Fibroblast of pulmonary artery (primary cell): ENCODE measurements at regions not wholly inside any gene's neighbourhood (a gene's known extent, or its start where the extent isn't known, plus 50 kb on each side); places are given as distances from the start of the nearest gene placed in this dataset.
A peak's percentile ranks its signal among the peaks of the same experiment; 100 is the strongest.

ENCODE experiments used
- DNase-seq: peaks from one replicate; pipeline ENCODE4 v3.0.0-alpha.2; 2010; ENCODE audit warnings: low read depth
- H3K4me3 ChIP-seq: replicated peaks from 2 replicates; pipeline ENCODE4 v1.5.1; 2011; ENCODE audit warnings: low read depth, mild to moderate bottlenecking, control low read depth, low read length, moderate library complexity
- CTCF ChIP-seq: IDR thresholded peaks from 2 replicates; pipeline ENCODE4 v1.5.1; 2011; ENCODE audit warnings: mild to moderate bottlenecking, control low read depth, low read length, inconsistent platforms; ENCODE audit errors: missing control alignments

DNA sequence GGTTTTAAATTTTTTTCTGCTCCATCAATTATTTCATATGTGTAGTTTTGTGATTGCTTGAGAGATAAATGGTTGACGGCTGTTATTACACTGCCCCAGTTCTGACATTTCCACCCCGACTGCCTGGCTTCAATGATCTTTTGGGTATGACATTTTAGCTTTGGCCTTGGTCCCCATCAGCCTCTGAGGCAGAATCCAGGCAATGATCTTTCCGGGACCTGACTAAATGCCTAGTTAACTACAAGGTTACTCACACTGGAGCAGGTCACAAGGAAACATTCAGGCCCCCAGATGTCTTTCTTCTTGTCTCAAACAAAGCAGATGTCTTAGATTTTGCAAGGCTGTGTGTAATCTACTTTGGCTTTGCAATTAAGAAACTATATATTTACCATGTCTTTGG is 61.1 kb upstream of the TMCO5A start:
- TF ChIP-seq CTCF, result no peak
- H3K4me3 ChIP-seq, result no peak overlapping the region
- DNase-seq, result peak; percentile 39

DNA sequence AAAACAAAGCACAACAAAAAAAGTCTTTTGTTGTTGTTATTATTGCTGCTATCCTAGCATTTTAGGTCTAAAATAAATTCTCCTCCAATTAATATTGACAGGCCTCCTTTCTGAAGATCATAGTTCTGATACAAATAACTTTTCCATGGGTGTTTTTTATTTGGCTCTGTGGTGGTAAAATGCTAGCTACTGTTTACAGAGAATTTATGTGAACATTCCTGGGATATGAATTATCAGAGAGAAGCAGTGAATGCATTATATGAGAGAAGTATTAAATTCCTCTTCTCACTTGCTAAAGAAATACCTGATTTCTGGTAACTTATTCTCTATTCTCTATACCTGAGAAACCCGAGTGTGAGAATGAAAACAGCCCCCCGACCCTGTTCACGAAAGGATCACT is 57.5 kb upstream of the TMCO5A start:
- no peak overlapping the region for H3K4me3 ChIP-seq
- no peak for TF ChIP-seq CTCF
- no peak for DNase-seq

- peak; percentile 89 for DNase-seq
- no peak for TF ChIP-seq CTCF
- H3K4me3 ChIP-seq, result no peak overlapping the region
These were observed 56.3 kb upstream of the TMCO5A start for GRCh38 chr15:37877851-37878741.

DNA sequence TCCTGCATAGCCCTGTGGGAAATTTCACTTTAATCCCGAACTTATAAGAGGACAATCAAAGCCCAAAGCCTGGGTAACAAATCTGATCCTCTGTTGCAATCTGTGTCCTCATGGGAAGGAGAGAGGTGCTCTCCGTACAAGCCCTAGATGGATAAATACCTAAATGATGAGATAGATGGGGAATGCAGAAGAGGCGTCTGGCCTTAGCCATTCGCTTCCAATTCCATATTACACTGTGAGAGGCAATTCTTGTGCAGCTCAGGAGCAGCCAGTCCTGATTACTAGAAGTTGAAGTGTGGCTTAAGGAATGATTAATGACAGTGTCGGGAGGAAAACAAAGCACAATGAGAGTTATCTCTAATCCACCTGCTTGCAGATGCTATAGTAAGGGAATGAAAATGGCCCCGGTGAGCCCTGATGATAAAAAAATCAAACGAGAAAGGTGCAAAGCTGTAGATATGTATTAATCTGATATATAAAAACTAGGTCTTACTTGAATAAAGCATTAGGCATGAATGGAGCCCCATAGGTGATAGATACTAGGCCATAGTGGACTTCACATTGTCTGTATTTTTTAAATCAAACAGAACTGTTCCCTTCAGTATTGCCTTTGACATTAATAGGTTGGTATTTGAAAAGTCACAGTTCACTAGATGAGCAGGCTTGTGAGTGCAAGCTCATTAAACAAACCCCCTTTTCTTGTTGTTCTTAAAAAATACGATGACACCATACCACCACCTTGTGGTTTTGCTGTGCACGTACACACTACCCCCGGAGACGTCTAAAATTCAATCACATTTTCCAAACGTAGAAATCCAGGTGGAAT is 54.2 kb upstream of the TMCO5A start:
- no peak overlapping the region for H3K4me3 ChIP-seq
- peak; percentile 86 for TF ChIP-seq CTCF
- DNase-seq, result peak; percentile 82

DNA sequence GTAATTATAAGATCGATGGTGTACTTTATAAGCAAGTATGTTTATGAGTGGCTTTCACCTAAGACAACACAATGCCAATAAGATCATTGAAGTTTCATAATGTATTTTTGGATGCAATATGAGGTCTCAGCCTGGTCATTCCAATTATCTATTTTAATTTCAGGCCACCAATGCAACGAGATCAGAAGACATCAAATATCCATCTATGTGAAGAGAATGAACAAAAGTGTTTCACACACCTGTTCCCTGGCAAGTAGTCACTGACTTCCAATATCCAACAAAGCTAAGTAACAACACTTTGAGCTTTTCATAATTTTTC is 53.6 kb upstream of the TMCO5A start:
- H3K4me3 ChIP-seq, result no peak overlapping the region
- no peak for DNase-seq
- TF ChIP-seq CTCF, result no peak

- TF ChIP-seq CTCF, result no peak
These were observed 53.0 kb upstream of the TMCO5A start for GRCh38 chr15:37881237-37882013.

More at GRCh38 chr15:37881237-37882013, 53.0 kb upstream of the TMCO5A start:
- DNase-seq, result no peak
- no peak overlapping the region for H3K4me3 ChIP-seq
